Suppressor macrophage (primary cell): ENCODE measurements at regions not wholly inside any gene's neighbourhood (a gene's known extent, or its start where the extent isn't known, plus 50 kb on each side); places are given as distances from the start of the nearest gene placed in this dataset.

Source experiments
- DNase-seq, 4 experiments: peaks; one replicate each; pipeline ENCODE4 v3.0.0-alpha.2; 2020 to 2022

- no peak for DNase-seq
Observed at GRCh38 chr7:38086857-38087256, 91.2 kb upstream of the STARD3NL start.

GRCh38 chr7:38102507-38102906 lies 75.5 kb upstream of the STARD3NL start:
- DNase-seq: peak in 1 of 4 experiments; percentile 4

- DNase-seq: peak; percentile 8 to 84 (median 58)
Observed at GRCh38 chr7:38105874-38106483, 72.1 kb upstream of the STARD3NL start.

DNA sequence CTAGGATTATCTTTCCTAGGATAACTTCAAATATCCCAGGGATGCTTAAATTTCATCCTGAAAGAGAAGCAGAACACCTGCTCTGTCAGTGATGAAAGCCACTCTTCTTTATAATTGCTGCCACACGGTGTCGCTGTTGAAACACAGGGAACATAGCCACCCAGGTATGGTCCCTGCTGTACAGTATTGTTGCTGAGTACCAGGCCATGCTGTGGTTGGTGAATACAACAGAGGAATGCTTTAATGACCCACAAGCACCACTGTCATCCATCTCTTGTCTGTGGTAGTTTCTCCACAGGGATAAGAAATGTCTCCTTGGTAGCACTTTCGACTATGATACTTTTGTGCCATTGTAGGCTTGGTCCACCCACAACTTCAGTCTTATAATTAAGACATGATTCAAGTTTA lies 70.6 kb upstream of the STARD3NL start:
- peak; percentile 63 to 79 (median 74) for DNase-seq

- peak in 1 of 4 experiments; percentile 19 for DNase-seq
Observed at GRCh38 chr7:38112075-38112474, 66.0 kb upstream of the STARD3NL start.

- DNase-seq: no peak
Observed at GRCh38 chr7:38120076-38120475, 58.0 kb upstream of the STARD3NL start.

- no peak for DNase-seq
Observed at GRCh38 chr7:38122501-38122900, 55.5 kb upstream of the STARD3NL start.

- DNase-seq: peak in 1 of 4 experiments; percentile 16
Observed at GRCh38 chr7:38123494-38123893, 54.6 kb upstream of the STARD3NL start.

DNA sequence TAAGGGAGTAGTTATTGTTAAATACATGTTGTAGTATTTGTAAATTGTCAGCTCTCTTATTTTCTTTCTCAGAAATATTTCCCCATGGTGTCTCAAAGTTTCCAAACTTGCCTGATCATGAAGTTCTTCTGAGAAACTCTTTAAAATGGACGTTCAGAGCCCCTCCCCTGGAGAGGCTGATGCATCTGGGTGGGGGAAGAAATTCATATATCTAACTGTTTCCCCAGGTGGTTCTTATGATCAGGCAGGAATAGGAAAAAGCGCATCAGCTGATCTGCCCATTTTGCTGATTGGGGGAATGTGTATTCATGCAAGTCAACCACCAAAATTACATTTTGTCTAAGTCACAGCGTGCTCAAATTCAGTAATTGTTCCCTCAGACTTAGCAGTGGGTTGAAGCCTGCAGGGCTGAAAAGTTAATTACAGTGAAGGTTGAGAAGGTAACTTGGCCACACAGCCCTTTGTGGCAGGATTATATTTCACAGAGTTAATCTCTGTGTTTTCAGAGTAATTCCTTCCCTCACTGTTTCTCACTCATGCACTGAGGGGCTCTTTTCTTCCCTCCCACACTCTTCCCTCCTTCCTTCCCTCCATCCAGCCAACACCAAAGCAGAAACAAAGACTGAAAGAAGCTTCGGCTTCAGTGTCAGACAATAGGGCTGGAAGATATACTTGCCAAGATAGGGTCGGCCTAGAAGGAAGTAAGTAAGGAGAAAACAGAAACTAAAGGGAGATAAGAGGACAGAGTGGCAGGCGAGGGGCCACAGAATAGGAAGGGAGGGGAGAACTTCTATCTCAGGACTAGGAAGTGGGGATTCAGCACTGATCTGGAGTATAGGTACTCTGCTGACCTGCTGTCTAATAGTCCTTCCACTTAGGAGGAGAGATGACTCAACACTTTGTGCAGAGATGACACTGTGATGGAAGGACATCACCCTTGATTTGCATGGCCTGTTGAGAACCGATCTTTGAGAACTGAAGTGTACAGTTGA lies 50.5 kb upstream of the STARD3NL start:
- peak in 1 of 4 experiments; percentile 1 for DNase-seq
